GM12878 (cell line): ENCODE measurements at regions not wholly inside any gene's neighbourhood (a gene's known extent, or its start where the extent isn't known, plus 50 kb on each side); places are given as distances from the start of the nearest gene placed in this dataset.

Experiments used
- ATAC-seq: fragments of 200-7000 bp; cut with Tn5 transposase; 3 replicates; pipeline ENCODE4 v1.9.1; 2020; ENCODE audit warnings: mild to moderate bottlenecking, moderate library complexity
- BruUV-seq: library from RNA; stranded (reverse); fragments of 400-500 nt; replicated peaks from 2 replicates; lab custom pipeline; 2021; lab: Mats Ljungman, UMichigan
- CTCF ChIA-PET: fragments of 300-600 bp; sonication (Branson Sonifier 250); formaldehyde crosslinking; extraction: SDS; loops from one replicate; lab custom pipeline; 2021; ENCODE audit warnings: inconsistent platforms; lab: Yijun Ruan, JAX
- POLR2A ChIA-PET: fragments of 350-600 bp; formaldehyde crosslinking; extraction: SDS; loops from one replicate; lab custom pipeline; 2021; ENCODE audit warnings: inconsistent platforms; lab: Charles Lee
- RAD21 ChIA-PET: fragments of 300-600 bp; sonication (Branson Sonifier 250); formaldehyde crosslinking; loops from one replicate; lab custom pipeline; 2023; ENCODE audit warnings: antibody characterized with exemption; ENCODE audit not compliant: unreplicated experiment; lab: Charles Lee
- SMC1A ChIA-PET: fragments of 300-600 bp; sonication (Branson Sonifier 250); formaldehyde crosslinking; loops from one replicate; lab custom pipeline; 2023; ENCODE audit not compliant: unreplicated experiment, uncharacterized antibody; lab: Charles Lee
- DNase-seq: peaks from one replicate; pipeline ENCODE4 v3.0.0-alpha.2; 2011; ENCODE audit warnings: low read depth, low spot score
- FAIRE-seq: peaks from 3 replicates; lab custom pipeline; 2011; peaks lifted over from hg19 to GRCh38; lab: Jason Lieb, UNC
- H2AFZ ChIP-seq: 2 replicates; pipeline ENCODE4 v1.6.0; 2011; ENCODE audit warnings: low read depth, low read length, control low read depth; ENCODE audit not compliant: control insufficient read depth
- H3K27ac ChIP-seq: 2 replicates; pipeline ENCODE4 v1.5.1; 2011; ENCODE audit warnings: control low read depth; ENCODE audit not compliant: control insufficient read depth, insufficient read depth
- H3K27me3 ChIP-seq, 2 experiments: replicated peaks in 1 of 2; 2 replicates each; pipeline versions ENCODE4 v1.6.0 to v1.6.1; 2011; ENCODE audit warnings: low read length in 1 of 2; ENCODE audit not compliant: control insufficient read depth in 2 of 2, insufficient read depth in 2 of 2
- H3K36me3 ChIP-seq, 2 experiments: 2 replicates each; pipeline ENCODE4 v1.5.1; 2011; ENCODE audit warnings: low read length in 1 of 2; ENCODE audit not compliant: control insufficient read depth in 2 of 2, insufficient read depth in 2 of 2
- H3K4me1 ChIP-seq: 2 replicates; pipeline ENCODE4 v1.6.1; 2011; ENCODE audit warnings: mild to moderate bottlenecking, low read length, moderate library complexity, mixed read lengths; ENCODE audit not compliant: control insufficient read depth, insufficient read depth
- H3K4me2 ChIP-seq: 2 replicates; pipeline ENCODE4 v1.6.0; 2011; ENCODE audit warnings: control low read depth; ENCODE audit not compliant: control insufficient read depth, insufficient read depth
- H3K4me3 ChIP-seq: fragments of 200-600 bp; sonication (generic); 2 replicates; pipeline ENCODE4 v1.5.1; 2016
- H3K79me2 ChIP-seq: 2 replicates; pipeline ENCODE4 v1.6.0; 2011; ENCODE audit warnings: low read length; ENCODE audit not compliant: control insufficient read depth, insufficient read depth
- H3K9ac ChIP-seq: 2 replicates; pipeline ENCODE4 v1.8.0; 2011; ENCODE audit warnings: low read length, control low read depth, mixed read lengths; ENCODE audit not compliant: control insufficient read depth, insufficient read depth
- H3K9me3 ChIP-seq: replicated peaks from 3 replicates; pipeline ENCODE4 v1.5.1; 2011; ENCODE audit warnings: mild to moderate bottlenecking, low read length; ENCODE audit not compliant: control insufficient read depth, insufficient read depth
- H4K20me1 ChIP-seq: 2 replicates; pipeline ENCODE4 v1.6.0; 2011; ENCODE audit not compliant: control insufficient read depth, insufficient read depth
- BRCA1 ChIP-seq: IDR thresholded peaks from 2 replicates; pipeline ENCODE4 v1.6.1; 2011; ENCODE audit warnings: low read depth, low read length, improper control_type of control experiment
- CBX5 ChIP-seq: sonication (generic); IDR thresholded peaks from 2 replicates; pipeline ENCODE4 v1.6.1; 2016; ENCODE audit warnings: low read depth, moderate library complexity, mild to moderate bottlenecking, inconsistent platforms
- CREM ChIP-seq: IDR thresholded peaks from 2 replicates; pipeline ENCODE4 v1.6.1; 2014; ENCODE audit warnings: antibody characterized with exemption, low read depth
- EZH2 ChIP-seq: IDR thresholded peaks from 2 replicates; pipeline ENCODE4 v1.6.1; 2012; ENCODE audit warnings: low read depth, mild to moderate bottlenecking, control low read depth, inconsistent platforms, low read length, borderline replicate concordance; ENCODE audit not compliant: control insufficient read depth
- HDGF ChIP-seq: fragments of 450-650 bp; IDR thresholded peaks from 2 replicates; pipeline ENCODE4 v1.6.1; 2016; ENCODE audit warnings: antibody characterized with exemption
- IKZF1 ChIP-seq: fragments of 450-650 bp; conservative IDR thresholded peaks from 2 replicates; pipeline ENCODE4 v1.6.1; 2017; ENCODE audit warnings: antibody characterized with exemption, mild to moderate bottlenecking
- MTA2 ChIP-seq: fragments of 450-650 bp; IDR thresholded peaks from 2 replicates; pipeline ENCODE4 v1.6.1; 2016; ENCODE audit warnings: low read depth, mild to moderate bottlenecking, moderate library complexity
- MTA3 ChIP-seq: IDR thresholded peaks from 2 replicates; pipeline ENCODE4 v1.6.1; 2012; ENCODE audit warnings: low read length, inconsistent platforms, borderline replicate concordance
- NR2C2 ChIP-seq: IDR thresholded peaks from 2 replicates; pipeline ENCODE4 v1.6.1; 2011; ENCODE audit warnings: borderline replicate concordance, low read depth; ENCODE audit not compliant: control insufficient read depth, insufficient read length
- NRF1 ChIP-seq: conservative IDR thresholded peaks from 2 replicates; pipeline ENCODE4 v1.6.1; 2011; ENCODE audit warnings: mild to moderate bottlenecking, low read depth, low read length, improper control_type of control experiment
- RB1 ChIP-seq: fragments of 450-650 bp; formaldehyde crosslinking; IDR thresholded peaks from 2 replicates; pipeline ENCODE4 v1.6.1; 2017; ENCODE audit warnings: mild to moderate bottlenecking, borderline replicate concordance
- RBBP5 ChIP-seq: fragments of 200-600 bp; sonication (generic); conservative IDR thresholded peaks from 2 replicates; pipeline ENCODE4 v1.6.1; 2016
- RFX5 ChIP-seq: IDR thresholded peaks from 2 replicates; pipeline ENCODE4 v1.6.1; 2011; ENCODE audit warnings: low read depth, low read length, improper control_type of control experiment
- SPI1 ChIP-seq: IDR thresholded peaks from 2 replicates; pipeline ENCODE4 v1.6.1; 2011; ENCODE audit warnings: low read depth, mild to moderate bottlenecking, low read length, moderate library complexity, borderline replicate concordance; ENCODE audit not compliant: insufficient read depth
- SREBF2 ChIP-seq: IDR thresholded peaks from 2 replicates; pipeline ENCODE4 v1.6.1; 2012; ENCODE audit warnings: mild to moderate bottlenecking, low read length
- SRF ChIP-seq, 2 experiments: IDR thresholded peaks; 2 replicates each; pipeline ENCODE4 v1.6.1; 2011; ENCODE audit warnings: low read depth in 2 of 2, low read length in 2 of 2, mild to moderate bottlenecking in 1 of 2, moderate library complexity in 1 of 2
- ZSCAN29 ChIP-seq: fragments of 450-650 bp; IDR thresholded peaks from 2 replicates; pipeline ENCODE4 v1.6.1; 2017; ENCODE audit warnings: mild to moderate bottlenecking, moderate library complexity
- WGBS: methylation state at CpG from one replicate; pipeline ENCODE4 v1.1.6; 2016; ENCODE audit warnings: low lambda C conversion rate; ENCODE audit not compliant: insufficient replicate concordance, insufficient coverage; ENCODE audit errors: missing lambda C conversion rate; 5-methylcytosine and 5-hydroxymethylcytosine counted together
- in situ Hi-C: fragments of 300-500 bp; cut with MboI; formaldehyde crosslinking; loops from 9 replicates; pipeline ENCODE4 v1.14.3; 2018; ENCODE audit warnings: mixed read lengths
- intact Hi-C: fragments of 100-400 bp; cut with micrococcal nuclease; formaldehyde crosslinking; loops from one replicate; pipeline ENCODE4 v1.14.2; 2022; ENCODE audit not compliant: unreplicated experiment
- TF ChIP-seq, protein P1 (sequence below): IDR thresholded peaks from 2 replicates; pipeline ENCODE4 v1.6.1; 2011; ENCODE audit warnings: mild to moderate bottlenecking, low read depth, low read length, moderate library complexity; ENCODE audit not compliant: insufficient replicate concordance
- TF ChIP-seq, protein P2 (sequence below): fragments of 450-650 bp; IDR thresholded peaks from 2 replicates; pipeline ENCODE4 v1.6.1; 2017; ENCODE audit warnings: mild to moderate bottlenecking
- TF ChIP-seq, protein P3 (sequence below): fragments of 450-650 bp; IDR thresholded peaks from 2 replicates; pipeline ENCODE4 v1.6.1; 2016; ENCODE audit warnings: mild to moderate bottlenecking

DNA sequence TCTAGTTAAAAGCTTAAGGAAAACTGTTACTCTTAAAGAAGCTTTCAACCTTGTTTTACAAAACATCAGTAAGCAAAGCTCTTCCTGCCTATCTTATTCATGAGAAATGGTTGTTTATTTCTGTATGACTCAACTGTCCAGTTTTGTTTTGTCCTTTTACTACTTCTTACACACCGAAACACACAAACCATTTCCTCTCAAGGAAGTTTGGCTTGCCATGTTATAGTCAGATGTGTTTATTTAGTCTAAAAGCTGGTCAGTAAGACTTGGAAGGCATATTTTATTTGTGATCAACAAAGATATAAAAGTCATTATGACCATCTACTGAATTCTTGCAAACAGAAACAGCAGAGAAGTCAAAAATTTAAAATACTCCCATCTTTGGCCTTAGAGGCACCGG lies 53.2 kb upstream of the RBSN start (continued):
- no peak for TF ChIP-seq SPI1
- no peak for TF ChIP-seq CBX5
- TF ChIP-seq MTA2 = no peak
- TF ChIP-seq, all 136 proteins: peak for 0

- WGBS = 58% methylated on average over 3 of the region's 3 CpGs
- in situ Hi-C loops = no loop called here
- SMC1A ChIA-PET = interaction anchor here (1.0 to 2.1 kb wide), 2 partner anchors 16 to 33 kb away, joined by 3 to 6 read pairs; no protein-coding TSS in a partner anchor
These were observed 52.9 kb upstream of the CAPN7 start for GRCh38 chr3:15153103-15153502.

More at GRCh38 chr3:15153103-15153502, 52.9 kb upstream of the CAPN7 start:
- no peak overlapping the region for H3K9ac ChIP-seq
- ChIA-PET CTCF (interaction anchor here (1.2 to 1.4 kb wide), 2 partner anchors 35 to 115 kb away, joined by 3 to 5 read pairs; no protein-coding TSS in a partner anchor), POLR2A (no interaction called here), RAD21 (no interaction called here)
- BruUV-seq = no TSS peak
- no peak for FAIRE-seq
- H4K20me1 ChIP-seq = no peaks in the 10 kb centered on the region
- no peaks in the 10 kb centered on the region for H3K4me1 ChIP-seq
- intact Hi-C loops = no loop called here
- H3K4me3 ChIP-seq = no peak overlapping the region
- peaks cover 0 to 7% of the 10 kb centered on the region in 2 experiments; a peak in 1 of 4 replicates for H3K27me3 ChIP-seq
- H3K4me2 ChIP-seq = no peak overlapping the region
- no peak overlapping the region for H3K27ac ChIP-seq
- H2AFZ ChIP-seq = no peak overlapping the region
- no peak for TF ChIP-seq RBBP5
- TF ChIP-seq ZSCAN29 = no peak
- TF ChIP-seq SREBF2 = no peak
- TF ChIP-seq NR2C2 = no peak
- TF ChIP-seq, protein P1, sequence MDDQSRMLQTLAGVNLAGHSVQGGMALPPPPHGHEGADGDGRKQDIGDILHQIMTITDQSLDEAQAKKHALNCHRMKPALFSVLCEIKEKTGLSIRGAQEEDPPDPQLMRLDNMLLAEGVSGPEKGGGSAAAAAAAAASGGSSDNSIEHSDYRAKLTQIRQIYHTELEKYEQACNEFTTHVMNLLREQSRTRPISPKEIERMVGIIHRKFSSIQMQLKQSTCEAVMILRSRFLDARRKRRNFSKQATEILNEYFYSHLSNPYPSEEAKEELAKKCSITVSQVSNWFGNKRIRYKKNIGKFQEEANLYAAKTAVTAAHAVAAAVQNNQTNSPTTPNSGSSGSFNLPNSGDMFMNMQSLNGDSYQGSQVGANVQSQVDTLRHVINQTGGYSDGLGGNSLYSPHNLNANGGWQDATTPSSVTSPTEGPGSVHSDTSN = no peak
- no peak for TF ChIP-seq RB1
- TF ChIP-seq MTA3 = no peak
- TF ChIP-seq HDGF = no peak
- TF ChIP-seq NRF1 = no peak
- TF ChIP-seq CREM = no peak
- TF ChIP-seq RFX5 = no peak
- TF ChIP-seq, protein P2, sequence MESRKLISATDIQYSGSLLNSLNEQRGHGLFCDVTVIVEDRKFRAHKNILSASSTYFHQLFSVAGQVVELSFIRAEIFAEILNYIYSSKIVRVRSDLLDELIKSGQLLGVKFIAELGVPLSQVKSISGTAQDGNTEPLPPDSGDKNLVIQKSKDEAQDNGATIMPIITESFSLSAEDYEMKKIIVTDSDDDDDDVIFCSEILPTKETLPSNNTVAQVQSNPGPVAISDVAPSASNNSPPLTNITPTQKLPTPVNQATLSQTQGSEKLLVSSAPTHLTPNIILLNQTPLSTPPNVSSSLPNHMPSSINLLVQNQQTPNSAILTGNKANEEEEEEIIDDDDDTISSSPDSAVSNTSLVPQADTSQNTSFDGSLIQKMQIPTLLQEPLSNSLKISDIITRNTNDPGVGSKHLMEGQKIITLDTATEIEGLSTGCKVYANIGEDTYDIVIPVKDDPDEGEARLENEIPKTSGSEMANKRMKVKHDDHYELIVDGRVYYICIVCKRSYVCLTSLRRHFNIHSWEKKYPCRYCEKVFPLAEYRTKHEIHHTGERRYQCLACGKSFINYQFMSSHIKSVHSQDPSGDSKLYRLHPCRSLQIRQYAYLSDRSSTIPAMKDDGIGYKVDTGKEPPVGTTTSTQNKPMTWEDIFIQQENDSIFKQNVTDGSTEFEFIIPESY = no peak
- TF ChIP-seq, protein P3, sequence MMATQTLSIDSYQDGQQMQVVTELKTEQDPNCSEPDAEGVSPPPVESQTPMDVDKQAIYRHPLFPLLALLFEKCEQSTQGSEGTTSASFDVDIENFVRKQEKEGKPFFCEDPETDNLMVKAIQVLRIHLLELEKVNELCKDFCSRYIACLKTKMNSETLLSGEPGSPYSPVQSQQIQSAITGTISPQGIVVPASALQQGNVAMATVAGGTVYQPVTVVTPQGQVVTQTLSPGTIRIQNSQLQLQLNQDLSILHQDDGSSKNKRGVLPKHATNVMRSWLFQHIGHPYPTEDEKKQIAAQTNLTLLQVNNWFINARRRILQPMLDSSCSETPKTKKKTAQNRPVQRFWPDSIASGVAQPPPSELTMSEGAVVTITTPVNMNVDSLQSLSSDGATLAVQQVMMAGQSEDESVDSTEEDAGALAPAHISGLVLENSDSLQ = no peak
- TF ChIP-seq SRF (IDR thresholded peaks at IDR 0.05; ENCODE audit: low read depth in 2 of 2, low read length in 2 of 2) = no peak
- no peak for TF ChIP-seq IKZF1
- no peak for TF ChIP-seq EZH2
- no peak for TF ChIP-seq BRCA1
- no peak for DNase-seq
- peaks cover 4% of the 10 kb centered on the region; the same call in 2 of the 3 replicates for H3K9me3 ChIP-seq
- H3K36me3 ChIP-seq = no peaks in the 10 kb centered on the region
- H3K79me2 ChIP-seq = no peaks in the 10 kb centered on the region
- ATAC-seq = no peak; the same call in 2 of the 3 replicates
